AG09309 (cell line): ENCODE measurements at regions not wholly inside any gene's neighbourhood (a gene's known extent, or its start where the extent isn't known, plus 50 kb on each side); places are given as distances from the start of the nearest gene placed in this dataset.
A peak's percentile ranks its signal among the peaks of the same experiment; 100 is the strongest.

Experiments used
- DNase-seq: peaks from one replicate; pipeline ENCODE4 v3.0.0-alpha.2; 2010; ENCODE audit warnings: low read depth
- H3K4me3 ChIP-seq: 2 replicates; pipeline ENCODE4 v1.5.1; 2011; ENCODE audit warnings: mild to moderate bottlenecking, low read depth, low read length, moderate library complexity; ENCODE audit not compliant: control insufficient read depth
- TF ChIP-seq, protein P1 (sequence below): IDR thresholded peaks from 2 replicates; pipeline ENCODE4 v1.5.1; 2011; ENCODE audit warnings: mild to moderate bottlenecking, low read depth, low read length, inconsistent platforms; ENCODE audit not compliant: insufficient read depth, control insufficient read depth; ENCODE audit errors: missing control alignments

DNA sequence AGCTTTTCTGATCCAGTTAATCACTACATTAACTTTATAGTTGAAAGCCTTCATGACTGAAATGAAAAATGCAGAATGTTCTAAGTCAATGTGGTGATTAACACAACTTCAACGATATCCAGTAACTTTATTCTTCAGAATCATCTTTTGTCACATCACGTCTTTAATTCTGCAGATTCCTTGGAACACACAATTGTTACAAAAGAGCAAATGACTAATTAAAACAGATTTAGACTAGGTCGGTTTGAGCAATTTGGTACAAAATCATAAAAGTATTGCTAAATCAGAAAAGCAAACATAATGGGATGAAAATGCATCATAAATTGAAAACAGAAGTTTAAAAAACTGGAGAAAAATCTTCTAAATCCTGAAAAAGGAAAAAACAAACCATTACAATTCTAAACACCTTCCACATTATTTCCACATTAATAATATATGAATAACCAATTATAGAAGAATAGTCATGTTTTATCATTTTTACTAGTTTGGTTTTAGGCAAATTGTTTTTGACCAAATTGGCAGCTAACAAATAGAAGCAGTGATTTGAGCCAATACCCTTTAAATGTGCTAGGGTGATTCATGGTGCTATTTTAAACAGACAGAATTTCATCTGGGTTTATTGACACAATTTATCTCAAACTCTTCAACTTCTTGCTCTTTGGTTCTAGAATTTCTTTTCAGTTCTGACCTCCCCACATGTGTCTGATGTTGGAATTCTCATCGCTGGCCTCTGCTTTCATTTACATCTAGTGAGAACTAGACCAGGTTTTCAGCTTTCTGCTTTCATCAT, 468.1 kb upstream of the PTBP2 start:
- TF ChIP-seq, protein P1, sequence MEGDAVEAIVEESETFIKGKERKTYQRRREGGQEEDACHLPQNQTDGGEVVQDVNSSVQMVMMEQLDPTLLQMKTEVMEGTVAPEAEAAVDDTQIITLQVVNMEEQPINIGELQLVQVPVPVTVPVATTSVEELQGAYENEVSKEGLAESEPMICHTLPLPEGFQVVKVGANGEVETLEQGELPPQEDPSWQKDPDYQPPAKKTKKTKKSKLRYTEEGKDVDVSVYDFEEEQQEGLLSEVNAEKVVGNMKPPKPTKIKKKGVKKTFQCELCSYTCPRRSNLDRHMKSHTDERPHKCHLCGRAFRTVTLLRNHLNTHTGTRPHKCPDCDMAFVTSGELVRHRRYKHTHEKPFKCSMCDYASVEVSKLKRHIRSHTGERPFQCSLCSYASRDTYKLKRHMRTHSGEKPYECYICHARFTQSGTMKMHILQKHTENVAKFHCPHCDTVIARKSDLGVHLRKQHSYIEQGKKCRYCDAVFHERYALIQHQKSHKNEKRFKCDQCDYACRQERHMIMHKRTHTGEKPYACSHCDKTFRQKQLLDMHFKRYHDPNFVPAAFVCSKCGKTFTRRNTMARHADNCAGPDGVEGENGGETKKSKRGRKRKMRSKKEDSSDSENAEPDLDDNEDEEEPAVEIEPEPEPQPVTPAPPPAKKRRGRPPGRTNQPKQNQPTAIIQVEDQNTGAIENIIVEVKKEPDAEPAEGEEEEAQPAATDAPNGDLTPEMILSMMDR: no peak
- DNase-seq: peak; percentile 52
- H3K4me3 ChIP-seq: no peak overlapping the region

DNA sequence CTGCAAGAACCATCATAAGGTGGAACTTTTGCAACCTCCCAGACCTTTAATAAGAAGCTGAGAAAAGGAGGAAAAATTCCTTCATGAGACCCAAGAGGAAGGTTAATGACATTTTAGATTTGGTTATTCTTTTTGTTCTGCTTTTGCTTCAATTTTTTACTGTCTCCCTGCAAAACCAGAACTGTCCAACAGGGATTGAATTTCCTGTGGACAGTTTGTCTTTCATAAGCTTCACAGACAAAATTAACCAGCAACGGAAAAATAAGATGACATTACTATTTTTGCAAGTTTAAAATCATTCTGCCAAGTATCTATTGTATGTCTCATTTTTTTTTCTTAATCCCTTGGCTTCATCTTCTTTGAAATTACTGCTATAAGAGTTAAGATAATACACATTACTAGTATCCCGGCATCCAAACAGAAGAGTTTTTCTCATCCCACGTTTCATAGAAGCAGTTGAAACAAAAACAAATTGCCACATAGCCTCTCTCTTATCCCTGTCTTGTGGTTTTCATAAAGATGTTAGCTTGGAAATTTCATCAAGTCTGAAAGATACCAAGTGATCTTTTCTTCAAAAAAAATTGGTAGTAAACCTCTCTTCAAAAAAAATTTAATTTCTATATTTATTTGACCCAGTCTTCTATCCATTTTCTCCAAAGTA, 465.3 kb upstream of the PTBP2 start:
- H3K4me3 ChIP-seq: no peak overlapping the region
- TF ChIP-seq, protein P1: no peak
- DNase-seq: no peak

- no peak for DNase-seq
- H3K4me3 ChIP-seq: no peak overlapping the region
- TF ChIP-seq, protein P1: no peak
These were observed 462.2 kb upstream of the PTBP2 start for GRCh38 chr1:96259399-96259798.

DNA sequence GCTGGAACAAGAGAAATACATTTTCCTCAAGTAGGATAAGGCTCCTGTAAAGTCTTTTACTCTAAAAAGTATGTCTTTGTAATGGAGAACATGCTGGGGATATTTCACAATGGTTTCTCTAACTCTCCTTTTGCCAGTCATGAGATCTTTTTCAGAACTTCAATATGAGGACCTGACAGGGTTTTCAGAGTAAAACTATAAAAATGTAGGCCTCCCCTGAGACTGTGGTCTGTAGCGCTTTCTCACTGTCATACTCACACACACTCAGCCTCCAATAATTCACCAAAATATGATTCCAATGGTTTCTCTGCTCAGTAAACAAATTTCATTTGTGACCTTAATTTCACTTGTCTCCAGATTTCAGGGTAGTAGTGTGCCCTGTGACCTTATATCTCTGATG, 440.1 kb upstream of the PTBP2 start:
- H3K4me3 ChIP-seq: no peak overlapping the region
- DNase-seq: no peak
- TF ChIP-seq, protein P1: no peak

- TF ChIP-seq, protein P1: no peak
- DNase-seq: no peak
- H3K4me3 ChIP-seq: no peak overlapping the region
These were observed 431.6 kb upstream of the PTBP2 start for GRCh38 chr1:96290033-96290432.

DNA sequence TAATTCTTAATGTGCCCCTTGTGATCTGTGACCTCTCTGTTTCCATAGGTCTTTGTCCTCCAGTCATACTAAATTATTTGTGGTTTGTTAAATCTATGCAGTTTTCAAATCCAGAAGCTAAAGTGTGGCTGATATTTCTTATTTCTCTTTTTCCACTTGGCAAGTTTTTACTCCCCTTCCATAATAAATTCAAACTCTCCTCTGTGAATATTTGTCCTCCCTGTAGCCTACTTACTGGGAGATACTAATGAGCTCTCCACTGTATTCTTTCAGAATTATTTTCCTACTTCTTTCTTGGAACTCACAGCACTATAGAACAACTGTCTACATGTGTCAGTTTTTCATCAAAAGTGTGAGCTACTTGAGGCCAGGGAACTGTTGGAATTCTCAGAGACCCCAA, 430.8 kb upstream of the PTBP2 start:
- no peak for DNase-seq
- TF ChIP-seq, protein P1: no peak
- no peak overlapping the region for H3K4me3 ChIP-seq
